ENCODE measurements at regions not wholly inside any gene's neighbourhood (a gene's known extent, or its start where the extent isn't known, plus 50 kb on each side); places are given as distances from the start of the nearest gene placed in this dataset.
"Not testable (repeated sequence)": the region's sequence is repeated elsewhere in the genome, so short reads cannot be mapped to it uniquely, and the experiment has no call there.

DNA sequence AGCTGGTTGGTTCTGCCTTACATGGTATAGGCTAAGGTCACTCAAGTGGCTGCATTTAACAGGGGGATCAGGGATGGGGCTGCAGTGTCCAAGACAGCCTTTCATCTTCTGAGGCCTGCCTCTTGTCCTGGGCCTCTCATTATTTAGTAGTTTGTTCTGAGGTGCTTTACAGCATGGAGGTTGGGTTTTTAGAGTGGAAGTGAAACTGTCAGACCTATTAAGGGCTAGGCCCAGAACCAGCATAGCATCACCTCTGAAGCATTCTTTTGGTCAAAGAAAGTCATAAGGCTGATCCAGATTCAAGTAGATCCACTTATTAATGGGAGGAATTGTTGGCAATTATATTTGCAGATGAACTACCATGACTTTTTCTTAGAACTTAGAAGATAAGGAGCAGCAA lies 146.0 kb upstream of the NMUR2 start:
- Mint-ChIP-seq H3K36me3 (ENCODE audit: insufficient read depth) (no peaks in the 10 kb centered on the region), H3K4me3 (no peak overlapping the region), H3K4me1 (ENCODE audit: low read depth) (no peaks in the 10 kb centered on the region), H3K9me3 (no peaks in the 10 kb centered on the region), H3K27me3 (ENCODE audit: low read depth) (peaks cover 3% of the 10 kb centered on the region)
- no peak for DNase-seq
- ATAC-seq: no peak

DNA sequence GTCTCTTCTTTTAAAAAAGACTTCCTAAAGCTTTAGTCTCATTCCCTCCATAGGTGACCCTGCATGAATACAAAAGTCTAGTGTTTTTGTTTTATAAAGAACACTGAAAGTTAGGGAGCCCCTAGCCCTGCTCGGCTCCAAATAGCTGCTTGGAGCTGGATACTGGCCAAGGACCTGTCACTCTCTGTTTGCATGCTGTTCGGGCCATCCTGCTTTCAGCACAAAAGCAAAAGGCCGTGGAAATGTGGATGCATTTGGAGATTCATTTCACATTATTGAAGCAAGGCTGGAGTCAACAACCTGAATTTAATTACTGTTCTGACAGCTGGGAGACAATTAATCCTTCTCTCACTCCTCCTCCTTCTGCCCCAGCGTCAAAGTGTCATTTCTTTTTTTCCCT lies 151.7 kb upstream of the NMUR2 start:
- DNase-seq (no peak), ATAC-seq (no peak)
- no peaks in the 10 kb centered on the region for H3K36me3 Mint-ChIP-seq (ENCODE audit: insufficient read depth)
- H3K4me1 Mint-ChIP-seq (ENCODE audit: low read depth): no peaks in the 10 kb centered on the region
- H3K4me3 Mint-ChIP-seq: no peak overlapping the region
- peaks cover 3% of the 10 kb centered on the region for H3K27me3 Mint-ChIP-seq (ENCODE audit: low read depth)
- no peaks in the 10 kb centered on the region for H3K9me3 Mint-ChIP-seq

DNA sequence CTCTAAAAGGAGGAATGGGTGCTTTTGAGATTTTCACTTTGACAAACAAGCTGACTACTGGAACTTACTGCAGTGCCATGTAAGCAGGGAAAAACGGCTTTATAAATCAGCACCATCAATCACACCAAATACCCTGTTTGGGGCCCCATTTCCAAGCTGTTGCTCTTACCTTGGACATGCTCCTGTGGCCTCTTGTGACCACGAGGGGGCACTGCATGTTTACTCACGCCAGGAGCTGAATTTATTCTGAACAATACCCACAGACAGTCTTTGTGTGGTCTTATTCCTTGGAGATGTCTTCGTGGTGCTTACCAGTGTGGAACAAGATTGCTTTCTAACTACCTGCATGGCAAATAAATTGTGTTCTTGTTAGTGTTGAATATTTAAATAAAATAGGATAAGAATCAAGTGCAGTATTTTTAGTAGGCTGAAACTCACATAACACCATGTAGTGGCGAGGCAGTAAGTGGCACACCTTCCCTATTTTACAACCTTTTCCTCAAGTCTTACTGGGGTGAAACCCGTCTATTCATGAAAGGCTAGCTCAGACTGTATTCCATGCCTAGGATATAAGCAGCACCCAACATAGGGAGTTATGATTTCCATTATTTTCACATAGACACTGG lies 155.5 kb upstream of the NMUR2 start:
- ATAC-seq (no peak), DNase-seq (no peak)
- Mint-ChIP-seq H3K4me1 (ENCODE audit: low read depth) (no peaks in the 10 kb centered on the region), H3K27me3 (ENCODE audit: low read depth) (no peaks in the 10 kb centered on the region), H3K36me3 (ENCODE audit: insufficient read depth) (no peaks in the 10 kb centered on the region), H3K9me3 (no peaks in the 10 kb centered on the region), H3K4me3 (no peak overlapping the region)

DNA sequence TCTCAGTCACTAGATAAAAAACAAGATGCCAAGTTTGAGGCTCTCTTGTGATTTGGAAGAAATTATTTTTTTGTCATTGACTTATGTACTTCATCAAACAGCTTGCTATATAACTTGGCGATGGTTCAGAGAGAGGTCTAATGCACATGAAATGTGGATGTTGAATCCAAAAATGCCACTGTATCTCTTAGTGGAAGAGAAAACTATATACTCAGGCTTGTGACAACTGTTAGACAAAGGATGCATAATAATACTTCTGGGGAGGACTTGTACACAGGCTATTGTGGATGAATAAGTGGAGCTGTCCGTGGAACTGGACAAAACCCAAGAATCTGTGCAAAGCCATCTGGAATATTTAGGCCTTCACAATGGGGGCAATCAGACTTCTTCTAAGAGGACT lies 162.9 kb upstream of the NMUR2 start:
- no peaks in the 10 kb centered on the region for H3K4me1 Mint-ChIP-seq (ENCODE audit: low read depth)
- no peak for DNase-seq
- no peaks in the 10 kb centered on the region for H3K36me3 Mint-ChIP-seq (ENCODE audit: insufficient read depth)
- H3K27me3 Mint-ChIP-seq (ENCODE audit: low read depth): no peaks in the 10 kb centered on the region
- H3K9me3 Mint-ChIP-seq: no peaks in the 10 kb centered on the region
- ATAC-seq: no peak
- H3K4me3 Mint-ChIP-seq: no peak overlapping the region

DNA sequence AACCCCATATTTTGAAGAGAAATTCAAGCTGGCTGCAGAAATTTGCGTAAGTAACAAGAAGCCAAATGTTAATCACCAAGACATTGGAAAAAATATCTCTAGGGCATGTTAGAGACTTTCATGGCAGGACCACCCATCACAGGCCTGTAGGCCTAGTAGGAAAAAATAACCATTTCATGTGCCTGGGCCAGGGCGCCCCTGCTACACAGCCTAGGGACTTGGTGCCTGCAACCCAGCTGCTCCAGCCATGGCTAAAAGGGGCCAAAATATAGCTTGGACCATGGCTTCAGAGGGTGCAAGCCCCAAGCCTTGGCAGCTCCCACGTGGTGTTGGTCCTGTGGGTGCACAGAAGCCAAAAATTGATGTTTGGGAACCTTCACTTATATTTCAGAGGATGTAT lies 167.7 kb upstream of the NMUR2 start:
- no peak for DNase-seq
- no peak for ATAC-seq
- H3K9me3 Mint-ChIP-seq: no peaks in the 10 kb centered on the region
- H3K4me1 Mint-ChIP-seq (ENCODE audit: low read depth): no peaks in the 10 kb centered on the region
- H3K4me3 Mint-ChIP-seq: no peak overlapping the region
- no peaks in the 10 kb centered on the region for H3K27me3 Mint-ChIP-seq (ENCODE audit: low read depth)
- no peaks in the 10 kb centered on the region for H3K36me3 Mint-ChIP-seq (ENCODE audit: insufficient read depth)

DNA sequence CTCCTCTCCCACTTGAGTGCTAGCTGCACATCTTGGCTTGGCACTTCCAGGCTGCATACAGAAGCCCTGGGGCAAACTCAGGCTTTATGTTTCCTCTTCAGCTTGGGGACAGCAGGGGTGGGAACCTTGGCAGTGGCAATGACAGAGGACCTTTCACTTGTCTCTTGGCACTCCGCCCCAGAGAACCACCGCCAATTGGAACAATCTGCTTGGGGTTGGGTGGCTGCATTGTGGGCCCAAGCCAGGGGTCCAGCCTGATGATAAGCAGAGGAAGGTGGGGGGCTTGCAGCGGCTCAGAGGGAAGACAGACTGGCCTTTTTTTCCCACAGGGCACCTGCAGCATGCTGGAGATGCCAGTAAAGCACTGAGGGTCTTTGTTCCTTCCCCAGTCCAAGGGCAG lies 179.0 kb upstream of the NMUR2 start:
- no peak overlapping the region for H3K4me3 Mint-ChIP-seq
- H3K4me1 Mint-ChIP-seq (ENCODE audit: low read depth): no peaks in the 10 kb centered on the region
- H3K27me3 Mint-ChIP-seq (ENCODE audit: low read depth): peaks cover 9% of the 10 kb centered on the region
- ATAC-seq (no peak), DNase-seq (no peak)
- no peaks in the 10 kb centered on the region for H3K36me3 Mint-ChIP-seq (ENCODE audit: insufficient read depth)
- H3K9me3 Mint-ChIP-seq: peaks cover 22% of the 10 kb centered on the region

DNA sequence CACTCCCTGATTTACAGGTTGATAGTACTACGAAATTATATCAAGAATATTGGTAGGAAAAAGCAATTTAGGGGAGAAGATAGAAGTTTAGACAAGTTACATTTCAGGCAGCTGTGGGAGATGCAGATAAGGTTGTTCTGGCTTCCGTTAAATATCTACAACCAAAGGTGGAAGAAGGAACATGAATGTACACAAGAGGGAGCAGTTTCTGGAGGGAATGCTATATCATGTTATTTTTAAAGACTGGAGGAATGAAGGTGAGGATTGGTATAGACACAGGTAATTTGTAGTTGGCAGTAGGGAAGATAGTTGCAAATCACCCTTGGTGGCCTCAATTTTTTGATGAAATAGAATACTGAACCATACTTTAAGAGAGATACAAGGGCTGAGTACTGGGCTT lies 187.3 kb upstream of the NMUR2 start:
- no peaks in the 10 kb centered on the region for H3K4me1 Mint-ChIP-seq (ENCODE audit: low read depth)

DNA sequence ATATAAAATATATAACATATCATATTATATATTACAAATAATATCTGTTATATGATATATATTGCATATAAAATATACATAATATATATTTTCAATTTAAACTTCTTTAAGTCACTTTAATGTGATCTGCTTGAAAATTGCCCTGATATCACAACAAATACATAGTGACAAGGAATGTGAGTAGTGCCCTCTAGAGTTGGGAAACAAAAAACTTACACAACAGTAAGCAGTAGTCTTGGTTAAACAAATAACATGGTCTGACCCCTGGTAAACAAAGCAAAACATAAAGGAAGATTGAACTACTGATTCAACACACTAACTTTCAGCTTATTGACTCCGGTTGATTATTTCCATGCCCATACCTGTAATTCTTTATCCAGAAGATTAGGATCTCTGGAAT lies 188.3 kb upstream of the NMUR2 start:
- peaks cover 10% of the 10 kb centered on the region for H3K9me3 Mint-ChIP-seq
- no peaks in the 10 kb centered on the region for H3K27me3 Mint-ChIP-seq (ENCODE audit: low read depth)
- no peak for ATAC-seq
- H3K4me1 Mint-ChIP-seq (ENCODE audit: low read depth): no peaks in the 10 kb centered on the region
- no peak overlapping the region for H3K4me3 Mint-ChIP-seq
- no peak for DNase-seq
- no peaks in the 10 kb centered on the region for H3K36me3 Mint-ChIP-seq (ENCODE audit: insufficient read depth)

More for the DNA sequence above, 187.3 kb upstream of the NMUR2 start:
- peaks cover 13% of the 10 kb centered on the region for H3K9me3 Mint-ChIP-seq
- no peak overlapping the region for H3K4me3 Mint-ChIP-seq
- no peak for DNase-seq
- no peaks in the 10 kb centered on the region for H3K27me3 Mint-ChIP-seq (ENCODE audit: low read depth)
- ATAC-seq: no peak
- H3K36me3 Mint-ChIP-seq (ENCODE audit: insufficient read depth): no peaks in the 10 kb centered on the region

DNA sequence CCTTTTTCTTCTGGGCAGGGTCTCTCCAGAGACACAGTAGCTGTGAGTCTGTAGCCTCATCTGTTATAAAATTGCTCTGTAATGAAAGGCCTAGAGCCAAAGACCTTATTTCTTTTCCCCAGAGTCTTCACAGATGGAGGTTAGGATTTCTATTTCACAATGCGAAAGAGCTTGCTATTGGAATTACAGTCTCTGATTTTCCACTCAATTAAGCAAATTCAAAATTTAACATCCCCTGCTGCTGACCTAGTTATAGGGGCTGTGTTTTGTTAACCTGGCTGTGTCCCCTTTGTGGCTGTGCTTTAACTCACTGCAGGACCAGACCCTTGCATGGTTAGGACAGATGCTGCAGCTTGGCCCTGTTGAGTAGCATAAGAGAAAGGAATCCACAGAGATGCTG lies 190.3 kb upstream of the NMUR2 start:
- H3K4me1 Mint-ChIP-seq (ENCODE audit: low read depth): no peaks in the 10 kb centered on the region
- no peak overlapping the region for H3K4me3 Mint-ChIP-seq
- ATAC-seq: no peak
- no peaks in the 10 kb centered on the region for H3K36me3 Mint-ChIP-seq (ENCODE audit: insufficient read depth)
- H3K27me3 Mint-ChIP-seq (ENCODE audit: low read depth): no peaks in the 10 kb centered on the region
- peaks cover 5% of the 10 kb centered on the region for H3K9me3 Mint-ChIP-seq
- DNase-seq: no peak

DNA sequence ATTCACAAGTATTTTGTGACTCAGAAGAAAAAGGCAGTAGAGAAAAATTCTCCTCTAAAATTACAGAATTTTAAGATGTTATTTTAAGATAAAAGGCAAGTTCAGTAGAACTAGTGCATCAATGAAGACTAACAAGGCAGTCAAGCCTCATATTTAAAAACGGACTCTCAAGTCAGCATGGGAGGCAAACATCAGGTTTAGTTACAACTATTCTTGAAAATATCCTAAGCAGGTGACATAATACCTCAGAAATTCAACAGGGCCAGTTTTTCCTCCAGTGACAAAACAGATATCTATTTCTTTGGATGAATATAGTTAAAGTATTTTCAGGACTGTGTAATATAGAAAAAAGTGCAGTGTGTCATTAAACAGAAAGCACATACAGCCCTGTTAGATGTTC lies 194.0 kb upstream of the NMUR2 start:
- Mint-ChIP-seq H3K4me3 (no peak overlapping the region), H3K27me3 (ENCODE audit: low read depth) (no peaks in the 10 kb centered on the region), H3K4me1 (ENCODE audit: low read depth) (no peaks in the 10 kb centered on the region), H3K36me3 (ENCODE audit: insufficient read depth) (no peaks in the 10 kb centered on the region), H3K9me3 (no peaks in the 10 kb centered on the region)
- no peak for ATAC-seq
- DNase-seq: no peak

DNA sequence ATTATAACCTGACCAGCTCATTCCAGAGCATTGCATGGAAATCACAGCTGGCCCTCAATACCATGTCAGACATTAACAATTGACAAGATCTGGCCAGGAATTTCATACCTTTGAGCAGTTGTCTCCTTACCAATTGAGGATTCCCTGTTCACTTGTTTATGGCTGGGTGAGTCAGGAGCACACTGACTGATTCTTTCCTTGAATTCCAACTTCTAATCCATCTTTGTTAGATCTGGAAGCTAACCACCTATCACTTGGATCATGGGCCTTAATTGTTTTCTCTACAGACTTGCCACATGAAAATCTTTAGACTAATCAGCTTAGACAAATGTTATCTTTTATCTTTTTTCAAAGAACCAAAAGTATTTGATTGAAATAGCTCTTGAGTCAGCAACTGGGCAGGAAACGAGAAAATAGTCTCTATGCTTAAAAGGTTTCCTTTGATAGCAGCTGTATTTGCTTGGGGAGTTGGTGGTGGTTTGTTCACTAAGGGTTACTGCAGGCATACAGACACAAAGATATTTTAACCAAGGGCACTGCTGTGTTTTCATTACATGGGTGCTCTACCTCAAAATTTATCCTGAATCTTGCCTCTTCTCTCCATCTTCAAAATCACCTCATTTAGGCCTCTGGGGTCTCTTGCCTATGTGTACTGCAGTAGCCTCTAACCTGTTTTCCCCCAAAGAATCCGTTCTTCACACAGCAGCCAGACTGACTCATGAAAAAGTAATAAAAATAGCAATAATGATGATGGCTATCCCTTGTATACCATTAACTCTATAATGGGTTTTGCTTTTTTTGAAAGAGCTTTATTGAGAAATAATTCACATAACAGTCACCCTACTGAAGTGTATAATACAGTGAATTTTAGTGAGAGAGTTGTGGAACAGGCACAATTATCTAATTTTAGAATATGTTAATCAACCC lies 197.0 kb upstream of the NMUR2 start:
- H3K36me3 Mint-ChIP-seq (ENCODE audit: insufficient read depth): no peaks in the 10 kb centered on the region
- H3K4me1 Mint-ChIP-seq (ENCODE audit: low read depth): no peaks in the 10 kb centered on the region
- no peaks in the 10 kb centered on the region for H3K27me3 Mint-ChIP-seq (ENCODE audit: low read depth)
- no peak overlapping the region for H3K4me3 Mint-ChIP-seq
- ATAC-seq (no peak), DNase-seq (no peak)
- no peaks in the 10 kb centered on the region for H3K9me3 Mint-ChIP-seq

DNA sequence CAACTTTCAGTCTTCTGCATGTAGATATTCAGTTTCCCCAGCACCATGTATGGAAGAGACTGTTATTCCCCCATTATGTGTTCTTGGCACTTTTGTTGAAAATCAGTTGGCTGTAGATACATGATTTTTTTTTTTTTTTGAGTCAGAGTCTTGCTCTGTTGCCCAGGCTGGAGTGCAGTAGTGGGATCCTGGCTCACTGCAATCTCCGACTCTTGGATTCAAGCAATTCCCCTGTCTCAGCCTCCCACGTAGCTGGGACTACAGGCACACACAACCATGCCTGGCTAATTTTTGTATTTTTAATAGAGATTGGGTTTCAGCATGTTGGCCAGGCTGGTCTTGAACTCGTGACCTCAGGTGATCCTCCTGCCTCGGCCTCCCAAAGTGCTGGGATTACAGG lies 201.0 kb upstream of the NMUR2 start:
- H3K4me1 Mint-ChIP-seq (ENCODE audit: low read depth); DNase-seq; H3K27me3 Mint-ChIP-seq (ENCODE audit: low read depth); H3K36me3 Mint-ChIP-seq (ENCODE audit: insufficient read depth); H3K4me3 Mint-ChIP-seq; H3K9me3 Mint-ChIP-seq; ATAC-seq: not testable (repeated sequence)

DNA sequence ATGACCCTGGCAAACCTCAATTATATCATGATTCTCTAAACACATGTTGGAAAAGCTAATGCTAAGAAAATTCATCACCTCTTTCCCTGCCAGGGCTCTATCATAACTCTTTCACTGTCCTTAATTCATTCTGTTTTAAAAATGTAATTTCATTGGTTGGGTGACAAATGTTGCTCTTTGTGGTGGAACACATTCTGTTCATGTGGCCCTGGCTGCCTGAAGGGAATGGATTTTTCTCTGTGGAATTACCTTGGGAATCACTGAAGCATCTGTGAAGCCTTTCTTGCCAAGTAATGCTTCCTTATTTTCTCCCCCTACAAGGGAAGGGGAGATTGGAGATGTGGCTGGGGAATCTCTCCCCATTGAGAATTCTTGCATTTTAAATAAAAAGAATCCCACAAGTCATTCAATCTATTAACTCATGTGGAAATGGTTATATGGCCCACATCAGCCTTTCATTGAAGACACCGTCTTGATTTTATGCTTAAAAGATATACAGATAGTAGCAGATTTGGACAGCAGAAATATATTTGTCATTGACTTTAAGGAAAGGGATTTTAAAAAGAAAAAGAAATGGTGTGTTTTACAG lies 201.8 kb upstream of the NMUR2 start:
- no peak for DNase-seq
- Mint-ChIP-seq H3K4me1 (ENCODE audit: low read depth) (no peaks in the 10 kb centered on the region), H3K4me3 (no peak overlapping the region), H3K36me3 (ENCODE audit: insufficient read depth) (no peaks in the 10 kb centered on the region), H3K27me3 (ENCODE audit: low read depth) (no peaks in the 10 kb centered on the region), H3K9me3 (no peaks in the 10 kb centered on the region)
- no peak for ATAC-seq

DNA sequence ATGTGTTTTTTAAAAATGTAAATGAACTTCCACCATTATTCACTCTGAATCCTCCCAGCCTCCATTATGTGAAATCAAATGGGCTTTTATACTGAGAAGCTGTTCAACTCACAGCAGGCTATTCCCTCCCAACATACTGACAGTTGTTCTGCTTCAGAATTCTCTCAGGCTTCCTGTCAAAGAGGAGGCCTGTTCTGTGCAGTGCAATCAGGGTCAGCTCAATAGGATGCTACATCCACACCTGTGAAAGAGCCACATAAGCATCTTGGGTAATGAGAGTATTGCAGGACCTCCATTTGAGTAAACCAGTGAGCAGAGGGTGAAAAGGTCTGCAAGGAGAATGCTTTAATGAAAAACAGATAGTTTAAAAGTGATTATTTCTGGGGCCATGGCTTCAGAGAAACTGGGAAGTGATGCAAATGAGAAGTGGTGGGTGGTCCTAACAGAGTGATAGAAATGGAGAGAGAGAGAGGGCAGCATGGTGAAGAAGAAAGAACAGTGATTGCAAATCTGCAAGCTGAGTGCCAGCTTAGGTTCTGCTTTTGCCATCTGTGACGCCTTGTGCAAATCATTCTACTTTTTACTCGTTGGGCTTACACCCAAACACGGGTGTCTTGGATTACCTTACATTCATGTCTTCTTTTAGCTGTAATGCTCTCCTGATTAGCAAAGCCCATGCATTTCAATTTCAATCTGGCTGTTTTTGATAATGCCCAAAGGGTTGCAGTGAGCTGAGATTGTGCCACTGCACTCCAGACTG lies 202.5 kb upstream of the NMUR2 start:
- Mint-ChIP-seq H3K4me1 (ENCODE audit: low read depth) (no peaks in the 10 kb centered on the region), H3K27me3 (ENCODE audit: low read depth) (no peaks in the 10 kb centered on the region)
- DNase-seq: no peak

More for the DNA sequence above, 202.5 kb upstream of the NMUR2 start:
- Mint-ChIP-seq H3K36me3 (ENCODE audit: insufficient read depth) (no peaks in the 10 kb centered on the region), H3K9me3 (no peaks in the 10 kb centered on the region), H3K4me3 (no peak overlapping the region)
- no peak for ATAC-seq
